Neuronal stem cell (in vitro differentiated cells): ENCODE measurements at regions not wholly inside any gene's neighbourhood (a gene's known extent, or its start where the extent isn't known, plus 50 kb on each side); places are given as distances from the start of the nearest gene placed in this dataset.
"Not testable (repeated sequence)": the region's sequence is repeated elsewhere in the genome, so short reads cannot be mapped to it uniquely, and the experiment has no call there.

Experiments used
- DNase-seq: peaks from one replicate; pipeline ENCODE4 v3.0.0-alpha.2; 2013; ENCODE audit warnings: low spot score
- H2AFZ ChIP-seq: one replicate; pipeline ENCODE4 v1.6.1; 2013; ENCODE audit warnings: mild to moderate bottlenecking, low read length, inconsistent platforms
- H2AK5ac ChIP-seq: 2 replicates; pipeline ENCODE4 v1.6.1; 2013; ENCODE audit warnings: low read depth, mild to moderate bottlenecking, inconsistent platforms, low read length, moderate library complexity, mixed read lengths
- H2BK120ac ChIP-seq: 2 replicates; pipeline ENCODE4 v1.6.1; 2013; ENCODE audit warnings: low read depth, mild to moderate bottlenecking, inconsistent platforms, low read length, moderate library complexity, mixed read lengths
- H2BK12ac ChIP-seq: one replicate; pipeline ENCODE4 v1.6.1; 2013; ENCODE audit warnings: low read length, inconsistent platforms
- H2BK15ac ChIP-seq: 2 replicates; pipeline ENCODE4 v1.6.1; 2013; ENCODE audit warnings: mild to moderate bottlenecking, low read length, inconsistent platforms, mixed read lengths
- H2BK5ac ChIP-seq: one replicate; pipeline ENCODE4 v1.6.1; 2013; ENCODE audit warnings: inconsistent platforms, mild to moderate bottlenecking, low read length, moderate library complexity
- H3K14ac ChIP-seq: one replicate; pipeline ENCODE4 v1.6.1; 2013; ENCODE audit warnings: low read length, inconsistent platforms
- H3K18ac ChIP-seq: 2 replicates; pipeline ENCODE4 v1.6.1; 2013; ENCODE audit warnings: low read length, inconsistent platforms
- H3K23ac ChIP-seq: 2 replicates; pipeline ENCODE4 v1.6.1; 2013; ENCODE audit warnings: low read depth, mild to moderate bottlenecking, mixed read lengths, low read length, inconsistent platforms; ENCODE audit not compliant: poor library complexity
- H3K27ac ChIP-seq: replicated peaks from 3 replicates; pipeline ENCODE4 v1.5.1; 2013; ENCODE audit warnings: low read length, inconsistent platforms
- H3K27me3 ChIP-seq, 3 experiments: 2 replicates each; pipeline ENCODE4 v1.6.1; 2013; ENCODE audit warnings: low read length in 3 of 3, mild to moderate bottlenecking in 2 of 3, inconsistent platforms in 1 of 3, low read depth in 1 of 3, mixed read lengths in 1 of 3, moderate library complexity in 1 of 3; ENCODE audit not compliant: control insufficient read depth in 3 of 3, insufficient read depth in 3 of 3
- H3K36me3 ChIP-seq, 2 donors: replicated peaks in 1 of 2; 2 replicates each; pipeline ENCODE4 v1.6.1; 2013; ENCODE audit warnings: low read length in 2 of 2; ENCODE audit not compliant: control insufficient read depth in 2 of 2, insufficient read depth in 2 of 2
- H3K4ac ChIP-seq: 2 replicates; pipeline ENCODE4 v1.6.1; 2013; ENCODE audit warnings: inconsistent platforms, mild to moderate bottlenecking, low read length, moderate library complexity
- H3K4me1 ChIP-seq, 2 donors: 1 replicate in 1 of 2; 2 replicates in 1 of 2; pipeline ENCODE4 v1.6.1; 2013; ENCODE audit warnings: low read length in 2 of 2, low read depth in 1 of 2; ENCODE audit not compliant: control insufficient read depth in 2 of 2, insufficient read depth in 1 of 2
- H3K4me2 ChIP-seq: one replicate; pipeline ENCODE4 v1.6.1; 2013; ENCODE audit warnings: mild to moderate bottlenecking, low read length, inconsistent platforms; ENCODE audit not compliant: insufficient read depth, poor library complexity, severe bottlenecking
- H3K4me3 ChIP-seq, 2 donors: 2 replicates each; pipeline ENCODE4 v1.5.1; 2013; ENCODE audit warnings: low read length in 2 of 2, mild to moderate bottlenecking in 2 of 2, inconsistent platforms in 1 of 2, moderate library complexity in 1 of 2
- H3K79me1 ChIP-seq: one replicate; pipeline ENCODE4 v1.6.1; 2013; ENCODE audit warnings: low read depth, mild to moderate bottlenecking, inconsistent platforms, low read length, moderate library complexity
- H3K9ac ChIP-seq: one replicate; pipeline ENCODE4 v1.6.1; 2013; ENCODE audit warnings: mild to moderate bottlenecking, low read depth, low read length, inconsistent platforms; ENCODE audit not compliant: poor library complexity
- H3K9me3 ChIP-seq, 2 donors: replicated peaks in 1 of 2; 2 replicates each; pipeline versions ENCODE3 to v1.6.1; 2013; ENCODE audit warnings: low read length in 2 of 2, mild to moderate bottlenecking in 2 of 2, inconsistent platforms in 1 of 2, low read depth in 1 of 2, mixed read lengths in 1 of 2, moderate library complexity in 1 of 2; ENCODE audit not compliant: control insufficient read depth in 2 of 2, insufficient read depth in 1 of 2
- H4K8ac ChIP-seq: one replicate; pipeline ENCODE4 v1.6.1; 2013; ENCODE audit warnings: low read depth, mild to moderate bottlenecking, inconsistent platforms, low read length, moderate library complexity
- H4K91ac ChIP-seq: one replicate; pipeline ENCODE4 v1.6.1; 2013; ENCODE audit warnings: low read length, low read depth, mild to moderate bottlenecking, inconsistent platforms; ENCODE audit not compliant: poor library complexity
- WGBS, 2 donors: extraction: QIAGEN DNeasy Blood & Tissue Kit; methylation state at CpG; one replicate each; pipeline ENCODE4 v1.1.7; 2013; ENCODE audit warnings: missing lambda C conversion rate in 2 of 2, mixed read lengths in 1 of 2; ENCODE audit not compliant: insufficient read length in 2 of 2, insufficient replicate concordance in 1 of 2; ENCODE audit errors: extremely low coverage in 2 of 2; 5-methylcytosine and 5-hydroxymethylcytosine counted together

DNA sequence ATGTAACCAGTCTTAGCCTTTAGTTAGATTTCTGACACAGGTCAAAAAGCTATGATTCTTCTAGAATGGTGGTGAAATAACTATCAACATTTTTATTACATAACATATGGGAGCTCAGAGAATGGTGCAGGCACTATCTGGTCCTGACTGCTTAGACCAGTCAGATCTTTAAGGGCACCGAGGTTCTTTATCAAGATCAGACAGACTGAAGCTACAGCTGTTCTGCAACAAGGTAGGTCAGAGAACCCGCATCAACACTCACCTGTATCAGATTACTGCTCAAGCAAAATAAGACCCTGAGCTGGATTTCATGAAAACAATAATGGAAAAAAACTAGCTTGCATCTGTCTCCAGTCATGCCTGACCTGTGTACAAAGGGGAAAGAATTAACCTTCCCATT is 160.4 kb downstream of the KCNJ2 start:
- no CpG with 5 or more reads among the region's 2 CpGs for WGBS, 2 donors
- no peak overlapping the region for H3K4ac ChIP-seq
- no peak overlapping the region for H2BK120ac ChIP-seq

DNA sequence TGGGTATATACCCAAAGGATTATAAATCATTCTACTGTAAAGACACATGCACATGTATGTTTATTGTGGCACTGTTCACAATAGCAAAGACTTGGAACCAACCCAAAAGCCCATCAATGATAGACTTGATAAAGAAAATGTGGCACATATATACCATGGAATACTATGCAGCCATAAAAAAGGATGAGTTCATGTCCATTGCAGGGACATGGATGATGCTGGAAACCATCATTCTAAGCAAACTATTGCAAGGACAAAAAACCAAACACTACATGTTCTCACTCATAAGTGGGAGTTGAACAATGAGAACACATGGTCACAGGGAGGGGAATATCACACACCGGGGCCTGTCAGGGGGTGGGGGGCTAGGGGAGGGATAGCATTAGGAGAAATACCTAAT is 161.7 kb downstream of the KCNJ2 start:
- not testable (repeated sequence) for H2BK5ac ChIP-seq, H3K36me3 ChIP-seq, H3K18ac ChIP-seq, H3K14ac ChIP-seq, H2BK120ac ChIP-seq, H3K9ac ChIP-seq, H3K79me1 ChIP-seq, H3K27me3 ChIP-seq, H4K8ac ChIP-seq, H4K91ac ChIP-seq, H3K9me3 ChIP-seq, H3K4me3 ChIP-seq, H2BK12ac ChIP-seq, H3K23ac ChIP-seq, H2AFZ ChIP-seq, H3K27ac ChIP-seq, H3K4me1 ChIP-seq, H3K4me2 ChIP-seq, H2AK5ac ChIP-seq, H2BK15ac ChIP-seq, H3K4ac ChIP-seq, DNase-seq
- no CpG with 5 or more reads among the region's 1 CpG for WGBS, 2 donors

More for the DNA sequence above, 160.4 kb downstream of the KCNJ2 start:
- Histone ChIP-seq H4K8ac (no peak overlapping the region), H3K4me2 (no peak overlapping the region), H3K79me1 (no peaks in the 10 kb centered on the region), H3K36me3 (no peaks in the 10 kb centered on the region), H3K27me3 (no peaks in the 10 kb centered on the region), H3K18ac (no peak overlapping the region), H2BK15ac (no peak overlapping the region), H3K4me3 (no peak overlapping the region), H2AK5ac (no peak overlapping the region), H3K9ac (no peak overlapping the region), H2AFZ (no peak overlapping the region), H2BK5ac (no peak overlapping the region), H3K14ac (no peak overlapping the region), H3K4me1 (no peaks in the 10 kb centered on the region), H3K23ac (no peak overlapping the region), H3K27ac (no peak overlapping the region), H4K91ac (no peak overlapping the region), H3K9me3 (no peaks in the 10 kb centered on the region), H2BK12ac (no peak overlapping the region)
- DNase-seq, result no peak

DNA sequence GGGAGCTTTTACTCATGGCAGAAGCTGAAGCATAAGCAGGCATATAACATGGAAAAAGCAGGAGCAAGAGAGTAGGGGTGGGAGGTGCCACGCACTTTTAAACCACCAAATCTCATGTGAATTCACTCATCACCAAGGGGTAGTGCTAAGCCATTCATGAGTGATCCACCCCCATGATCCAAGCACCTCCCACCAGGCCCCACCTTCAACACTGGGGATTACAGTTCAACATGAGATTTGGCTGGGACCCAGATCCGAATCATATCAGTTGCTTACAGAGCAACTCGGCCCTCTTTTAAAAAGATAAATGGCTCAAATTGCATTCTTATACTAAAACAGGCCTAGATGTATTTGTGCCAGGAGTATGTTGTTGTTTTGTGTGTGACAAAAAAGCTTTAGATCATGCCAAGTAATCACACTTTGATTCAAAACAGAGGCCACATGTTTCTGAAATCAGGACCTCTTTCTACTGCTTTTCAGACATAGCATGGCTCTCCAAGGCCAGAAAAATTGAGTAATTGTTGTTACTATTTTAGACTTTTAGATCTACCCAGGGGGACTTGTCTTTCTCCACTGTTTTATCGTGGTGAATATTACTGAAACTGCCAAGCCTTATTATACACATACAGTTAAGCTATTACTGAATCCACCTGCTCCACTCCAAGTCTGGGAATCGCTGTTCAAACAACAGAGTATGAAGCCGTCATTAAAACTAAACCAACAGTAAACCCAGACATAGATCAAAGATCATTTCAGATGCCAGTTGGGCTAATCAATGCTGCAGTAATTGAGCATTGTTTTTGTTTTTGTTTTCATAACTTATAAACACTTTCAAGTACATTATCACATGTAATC is 163.3 kb downstream of the KCNJ2 start:
- no peak overlapping the region for H2BK15ac ChIP-seq
- no peak overlapping the region for H2BK12ac ChIP-seq
- WGBS, 2 donors, result no CpG with 5 or more reads among the region's 6 CpGs
- no peak overlapping the region for H4K8ac ChIP-seq
- no peak overlapping the region for H3K4me2 ChIP-seq
- H3K27ac ChIP-seq, result no peak overlapping the region
- no peak overlapping the region for H2AFZ ChIP-seq
- H2BK5ac ChIP-seq, result no peak overlapping the region
- no peak overlapping the region for H3K9ac ChIP-seq
- no peak overlapping the region for H3K4ac ChIP-seq
- H3K14ac ChIP-seq, result no peak overlapping the region
- H4K91ac ChIP-seq, result no peak overlapping the region
- no peaks in the 10 kb centered on the region for H3K36me3 ChIP-seq
- no peaks in the 10 kb centered on the region for H3K9me3 ChIP-seq
- no peak overlapping the region for H2AK5ac ChIP-seq
- no peak overlapping the region for H2BK120ac ChIP-seq
- H3K23ac ChIP-seq, result no peak overlapping the region
- DNase-seq, result no peak
- no peaks in the 10 kb centered on the region for H3K79me1 ChIP-seq
- no peaks in the 10 kb centered on the region for H3K4me1 ChIP-seq
- no peak overlapping the region for H3K4me3 ChIP-seq
- no peaks in the 10 kb centered on the region for H3K27me3 ChIP-seq
- H3K18ac ChIP-seq, result no peak overlapping the region

DNA sequence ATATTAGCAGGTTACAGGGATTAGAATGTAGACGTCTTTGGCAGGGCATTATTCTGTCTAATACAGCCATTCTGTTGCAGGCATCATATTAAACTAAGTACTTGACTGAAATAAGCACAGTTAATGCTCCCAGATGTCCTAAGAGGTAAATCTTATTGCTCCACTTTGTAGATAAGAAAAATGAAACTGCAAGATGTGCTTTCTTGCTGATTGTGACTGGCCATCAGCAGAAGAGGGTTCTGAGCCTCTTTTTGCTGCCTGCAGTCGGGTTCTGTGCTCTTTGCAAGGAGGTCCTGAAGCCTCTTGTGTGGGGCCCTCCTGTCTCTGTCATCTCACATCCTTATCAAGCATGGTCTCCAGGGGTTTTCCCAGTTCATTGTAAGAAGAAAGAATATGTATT is 167.1 kb downstream of the KCNJ2 start:
- no peaks in the 10 kb centered on the region for H3K27me3 ChIP-seq
- no peak overlapping the region for H3K18ac ChIP-seq
- H2BK120ac ChIP-seq, result no peak overlapping the region
- no peak overlapping the region for H3K14ac ChIP-seq
- no peak overlapping the region for H4K8ac ChIP-seq
- no peak overlapping the region for H4K91ac ChIP-seq
- H3K4me3 ChIP-seq, result no peak overlapping the region
- no peak overlapping the region for H3K23ac ChIP-seq
- H3K27ac ChIP-seq, result no peak overlapping the region
- no peaks in the 10 kb centered on the region for H3K79me1 ChIP-seq
- no peak overlapping the region for H2BK15ac ChIP-seq
- no peaks in the 10 kb centered on the region for H3K4me1 ChIP-seq
- no peak overlapping the region for H2BK12ac ChIP-seq
- no peak overlapping the region for H3K4me2 ChIP-seq
- H3K4ac ChIP-seq, result no peak overlapping the region
- H2BK5ac ChIP-seq, result no peak overlapping the region
- H3K36me3 ChIP-seq, result no peaks in the 10 kb centered on the region
- no peak for DNase-seq
- H2AFZ ChIP-seq, result no peak overlapping the region
- H2AK5ac ChIP-seq, result no peak overlapping the region
- H3K9ac ChIP-seq, result no peak overlapping the region
- WGBS, 2 donors, result no CpG with 5 or more reads among the region's 2 CpGs
- H3K9me3 ChIP-seq, result no peaks in the 10 kb centered on the region
